HepG2 (cell line): ENCODE measurements at regions not wholly inside any gene's neighbourhood (a gene's known extent, or its start where the extent isn't known, plus 50 kb on each side); places are given as distances from the start of the nearest gene placed in this dataset.

ENCODE experiments used
- ATAC-seq: fragments of 200-7000 bp; cut with Tn5 transposase; 3 replicates; pipeline ENCODE4 v1.9.1; 2020; ENCODE audit warnings: mild to moderate bottlenecking, moderate library complexity
- BruUV-seq: library from RNA; stranded (reverse); fragments of 400-500 nt; replicated peaks from 2 replicates; lab custom pipeline; 2021; lab: Mats Ljungman, UMichigan
- CTCF ChIA-PET: fragments of 300-600 bp; formaldehyde crosslinking; extraction: SDS; loops from one replicate; lab custom pipeline; 2021; ENCODE audit warnings: low total read pairs, inconsistent platforms, low intra/inter-chr PET ratio; lab: Yijun Ruan, JAX
- POLR2A ChIA-PET: fragments of 350-600 bp; sonication (Branson Sonifier 250); formaldehyde crosslinking; loops from one replicate; lab custom pipeline; 2020; ENCODE audit warnings: antibody characterized with exemption, inconsistent platforms; lab: Yijun Ruan, JAX
- DNase-seq: peaks from one replicate; pipeline ENCODE4 v3.0.0-alpha.2; 2015; ENCODE audit warnings: low spot score
- FAIRE-seq: peaks from 3 replicates; lab custom pipeline; 2011; peaks lifted over from hg19 to GRCh38; lab: Jason Lieb, UNC
- H2AFZ ChIP-seq: one replicate; pipeline ENCODE4 v1.6.1; 2011; ENCODE audit warnings: low read length, inconsistent platforms
- H3K27ac ChIP-seq: fragments of 300-600 bp; 3 replicates; pipeline ENCODE4 v1.8.0; 2011; ENCODE audit warnings: mixed run types, mild to moderate bottlenecking, mixed read lengths, low read length, inconsistent platforms; ENCODE audit not compliant: insufficient read depth; ENCODE audit errors: extremely low read length
- H3K27me3 ChIP-seq, 2 experiments: fragments of 200-600 bp in 1 of 2; 2 replicates in 1 of 2; 3 replicates in 1 of 2; pipeline versions ENCODE4 v1.6.0 to v1.8.0; 2011; ENCODE audit warnings: low read length in 2 of 2, mild to moderate bottlenecking in 2 of 2, moderate library complexity in 2 of 2, inconsistent platforms in 1 of 2; ENCODE audit not compliant: insufficient read depth in 2 of 2, control insufficient read depth in 1 of 2
- H3K36me3 ChIP-seq, 2 experiments: fragments of 200-600 bp in 1 of 2; replicated peaks in 1 of 2; 2 replicates in 1 of 2; 3 replicates in 1 of 2; pipeline versions ENCODE4 v1.5.1 to v1.8.0; 2011; ENCODE audit warnings: low read length in 2 of 2, inconsistent platforms in 1 of 2; ENCODE audit not compliant: insufficient read depth in 2 of 2, control insufficient read depth in 1 of 2
- H3K4me1 ChIP-seq: 2 replicates; pipeline ENCODE4 v1.5.1; 2012; ENCODE audit warnings: low read length, inconsistent platforms; ENCODE audit not compliant: insufficient read depth
- H3K4me2 ChIP-seq: 2 replicates; pipeline ENCODE4 v1.6.0; 2011; ENCODE audit warnings: low read depth, low read length, inconsistent platforms
- H3K4me3 ChIP-seq, 3 experiments: fragments of 200-600 bp in 1 of 3; sonication (generic), shearing (Covaris generic) in 1 of 3; replicated peaks in 1 of 3; 2 replicates each; pipeline ENCODE4 v1.5.1; 2011 to 2016; ENCODE audit warnings: low read length in 3 of 3, inconsistent platforms in 2 of 3, low read depth in 2 of 3, mild to moderate bottlenecking in 2 of 3, control low read depth in 1 of 3, mixed read lengths in 1 of 3; ENCODE audit not compliant: insufficient read depth in 1 of 3
- H3K79me2 ChIP-seq: one replicate; pipeline ENCODE4 v1.6.1; 2011; ENCODE audit warnings: low read length, inconsistent platforms; ENCODE audit not compliant: insufficient read depth
- H3K9ac ChIP-seq: 2 replicates; pipeline ENCODE4 v1.6.0; 2011; ENCODE audit warnings: mild to moderate bottlenecking, low read depth, low read length, inconsistent platforms; ENCODE audit not compliant: insufficient read depth
- H3K9me3 ChIP-seq: 2 replicates; pipeline ENCODE4 v1.5.1; 2012; ENCODE audit warnings: mild to moderate bottlenecking, low read length
- H4K20me1 ChIP-seq: 2 replicates; pipeline ENCODE4 v1.6.0; 2011; ENCODE audit warnings: inconsistent platforms, mild to moderate bottlenecking, low read length, moderate library complexity; ENCODE audit not compliant: insufficient read depth
- ATF7-NPFF ChIP-seq: sonication (generic); formaldehyde crosslinking; IDR thresholded peaks from 2 replicates; pipeline ENCODE4 v1.8.1; 2023; ENCODE audit warnings: mild to moderate bottlenecking, low read depth, missing genetic modification reagents, moderate library complexity
- JUNB ChIP-seq: sonication (generic); formaldehyde crosslinking; IDR thresholded peaks from 2 replicates; pipeline ENCODE4 v1.8.0; 2022; ENCODE audit warnings: missing genetic modification reagents, mild to moderate bottlenecking, borderline replicate concordance
- LCORL ChIP-seq, 2 experiments: fragments of 450-650 bp in 1 of 2; sonication (generic) in 1 of 2; formaldehyde crosslinking in 1 of 2; IDR thresholded peaks; 2 replicates each; pipeline versions ENCODE4 v1.5.0 to v1.6.1; 2017 to 2020; ENCODE audit warnings: antibody characterized with exemption in 1 of 2, missing genetic modification reagents in 1 of 2
- SCMH1 ChIP-seq: sonication (generic); formaldehyde crosslinking; IDR thresholded peaks from 2 replicates; pipeline ENCODE4 v1.9.0; 2021; ENCODE audit warnings: missing genetic modification reagents, mild to moderate bottlenecking, borderline replicate concordance
- ZNF430 ChIP-seq: sonication (generic); formaldehyde crosslinking; IDR thresholded peaks from 2 replicates; pipeline ENCODE4 v1.9.0; 2021; ENCODE audit warnings: mild to moderate bottlenecking, missing genetic modification reagents
- ZNF569 ChIP-seq: sonication (generic); formaldehyde crosslinking; IDR thresholded peaks from 2 replicates; pipeline ENCODE4 v1.5.0; 2020; ENCODE audit warnings: mild to moderate bottlenecking, missing genetic modification reagents, moderate library complexity, borderline replicate concordance
- ZNF577 ChIP-seq: sonication (generic); formaldehyde crosslinking; IDR thresholded peaks from 2 replicates; pipeline ENCODE4 v1.4.0; 2020; ENCODE audit warnings: mild to moderate bottlenecking, low read depth, missing genetic modification reagents, borderline replicate concordance
- ZNF75D ChIP-seq: sonication (generic); formaldehyde crosslinking; IDR thresholded peaks from 2 replicates; pipeline ENCODE4 v1.8.1; 2023; ENCODE audit warnings: missing genetic modification reagents, mild to moderate bottlenecking, borderline replicate concordance
- WGBS: methylation state at CpG from one replicate; pipeline ENCODE4 v1.1.6; 2017; ENCODE audit warnings: low lambda C conversion rate; 5-methylcytosine and 5-hydroxymethylcytosine counted together
- in situ Hi-C: cut with HindIII; loops from 2 replicates; pipeline ENCODE4 v1.10.0; 2017; ENCODE audit warnings: low pct_unique_long_range_greater_than_20kb; ENCODE audit not compliant: extremely low pct_ligation_motif_present
- intact Hi-C: fragments of 100-400 bp; cut with micrococcal nuclease; formaldehyde crosslinking; loops from one replicate; pipeline ENCODE4 v1.10.0; 2022; ENCODE audit not compliant: unreplicated experiment
- TF ChIP-seq, protein P1 (sequence below): sonication (generic); formaldehyde crosslinking; IDR thresholded peaks from 2 replicates; pipeline ENCODE4 v1.4.0; 2020; ENCODE audit warnings: missing genetic modification reagents
- TF ChIP-seq, protein P2 (sequence below), 2 experiments: fragments of 450-650 bp in 1 of 2; sonication (generic) in 1 of 2; formaldehyde crosslinking; IDR thresholded peaks; 2 replicates each; pipeline versions ENCODE4 v1.5.0 to v1.8.0; 2020 to 2022; ENCODE audit warnings: mild to moderate bottlenecking in 1 of 2, missing genetic modification reagents in 1 of 2
- TF ChIP-seq, protein P3 (sequence below): IDR thresholded peaks from 2 replicates; pipeline ENCODE4 v1.6.1; 2012; ENCODE audit warnings: inconsistent platforms
- TF ChIP-seq, protein P4 (sequence below): sonication (generic); formaldehyde crosslinking; IDR thresholded peaks from 2 replicates; pipeline ENCODE4 v1.4.0; 2020; ENCODE audit warnings: mild to moderate bottlenecking, missing genetic modification reagents

DNA sequence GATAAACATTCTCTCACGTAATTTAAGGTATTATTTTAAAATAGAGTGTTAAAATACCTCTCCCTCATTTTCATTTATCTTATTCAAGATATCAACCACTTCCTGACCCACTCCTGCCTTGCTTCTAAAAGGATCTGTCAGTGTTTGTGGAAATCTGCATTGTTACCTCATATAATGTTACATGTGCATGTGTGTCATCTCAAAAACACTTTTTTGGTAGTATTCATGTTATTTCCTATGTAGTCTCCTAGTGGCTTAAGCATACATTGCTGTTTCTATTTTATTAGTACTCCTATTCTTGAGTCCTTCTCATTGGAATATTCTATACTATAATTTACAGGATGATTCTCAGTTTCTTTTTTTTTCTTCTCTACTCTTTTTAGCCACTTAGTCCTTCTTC lies 1360.7 kb upstream of the CELF2 start:
- POLR2A ChIA-PET: no interaction called here
- H3K4me2 ChIP-seq: no peak overlapping the region
- FAIRE-seq (no peak), DNase-seq (no peak), ATAC-seq (no peak)
- no peak overlapping the region for H3K4me3 ChIP-seq
- no TSS peak for BruUV-seq
- WGBS: 0% methylated on average over 1 of the region's 1 CpG
- CTCF ChIA-PET: no interaction called here
- no peak overlapping the region for H2AFZ ChIP-seq
- H3K27me3 ChIP-seq: no peaks in the 10 kb centered on the region; a peak in 1 of 5 replicates
- H3K9ac ChIP-seq: no peak overlapping the region
- no peaks in the 10 kb centered on the region for H3K4me1 ChIP-seq
- peaks cover 90% of the 10 kb centered on the region for H3K9me3 ChIP-seq
- no peak overlapping the region for H3K27ac ChIP-seq
- no peaks in the 10 kb centered on the region for H3K79me2 ChIP-seq
- intact Hi-C loops (no loop called here), in situ Hi-C loops (no loop called here)
- no peaks in the 10 kb centered on the region for H4K20me1 ChIP-seq
- no peaks in the 10 kb centered on the region for H3K36me3 ChIP-seq
- TF ChIP-seq JUNB (CRISPR knock-in tag) (no peak), ZNF577 (no peak), ATF7-NPFF (CRISPR knock-in tag) (no peak), ZNF430 (CRISPR knock-in tag) (no peak), LCORL (IDR thresholded peaks at IDR 0.05) (no peak), LCORL (CRISPR knock-in tag; IDR thresholded peaks at IDR 0.05) (no peak), ZNF569 (CRISPR knock-in tag) (no peak), ZNF75D (CRISPR knock-in tag) (no peak), SCMH1 (CRISPR knock-in tag) (no peak)
- TF ChIP-seq, protein P1, sequence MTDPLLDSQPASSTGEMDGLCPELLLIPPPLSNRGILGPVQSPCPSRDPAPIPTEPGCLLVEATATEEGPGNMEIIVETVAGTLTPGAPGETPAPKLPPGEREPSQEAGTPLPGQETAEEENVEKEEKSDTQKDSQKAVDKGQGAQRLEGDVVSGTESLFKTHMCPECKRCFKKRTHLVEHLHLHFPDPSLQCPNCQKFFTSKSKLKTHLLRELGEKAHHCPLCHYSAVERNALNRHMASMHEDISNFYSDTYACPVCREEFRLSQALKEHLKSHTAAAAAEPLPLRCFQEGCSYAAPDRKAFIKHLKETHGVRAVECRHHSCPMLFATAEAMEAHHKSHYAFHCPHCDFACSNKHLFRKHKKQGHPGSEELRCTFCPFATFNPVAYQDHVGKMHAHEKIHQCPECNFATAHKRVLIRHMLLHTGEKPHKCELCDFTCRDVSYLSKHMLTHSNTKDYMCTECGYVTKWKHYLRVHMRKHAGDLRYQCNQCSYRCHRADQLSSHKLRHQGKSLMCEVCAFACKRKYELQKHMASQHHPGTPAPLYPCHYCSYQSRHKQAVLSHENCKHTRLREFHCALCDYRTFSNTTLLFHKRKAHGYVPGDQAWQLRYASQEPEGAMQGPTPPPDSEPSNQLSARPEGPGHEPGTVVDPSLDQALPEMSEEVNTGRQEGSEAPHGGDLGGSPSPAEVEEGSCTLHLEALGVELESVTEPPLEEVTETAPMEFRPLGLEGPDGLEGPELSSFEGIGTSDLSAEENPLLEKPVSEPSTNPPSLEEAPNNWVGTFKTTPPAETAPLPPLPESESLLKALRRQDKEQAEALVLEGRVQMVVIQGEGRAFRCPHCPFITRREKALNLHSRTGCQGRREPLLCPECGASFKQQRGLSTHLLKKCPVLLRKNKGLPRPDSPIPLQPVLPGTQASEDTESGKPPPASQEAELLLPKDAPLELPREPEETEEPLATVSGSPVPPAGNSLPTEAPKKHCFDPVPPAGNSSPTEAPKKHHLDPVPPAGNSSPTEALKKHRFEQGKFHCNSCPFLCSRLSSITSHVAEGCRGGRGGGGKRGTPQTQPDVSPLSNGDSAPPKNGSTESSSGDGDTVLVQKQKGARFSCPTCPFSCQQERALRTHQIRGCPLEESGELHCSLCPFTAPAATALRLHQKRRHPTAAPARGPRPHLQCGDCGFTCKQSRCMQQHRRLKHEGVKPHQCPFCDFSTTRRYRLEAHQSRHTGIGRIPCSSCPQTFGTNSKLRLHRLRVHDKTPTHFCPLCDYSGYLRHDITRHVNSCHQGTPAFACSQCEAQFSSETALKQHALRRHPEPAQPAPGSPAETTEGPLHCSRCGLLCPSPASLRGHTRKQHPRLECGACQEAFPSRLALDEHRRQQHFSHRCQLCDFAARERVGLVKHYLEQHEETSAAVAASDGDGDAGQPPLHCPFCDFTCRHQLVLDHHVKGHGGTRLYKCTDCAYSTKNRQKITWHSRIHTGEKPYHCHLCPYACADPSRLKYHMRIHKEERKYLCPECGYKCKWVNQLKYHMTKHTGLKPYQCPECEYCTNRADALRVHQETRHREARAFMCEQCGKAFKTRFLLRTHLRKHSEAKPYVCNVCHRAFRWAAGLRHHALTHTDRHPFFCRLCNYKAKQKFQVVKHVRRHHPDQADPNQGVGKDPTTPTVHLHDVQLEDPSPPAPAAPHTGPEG (CRISPR knock-in tag): no peak
- TF ChIP-seq, protein P2, sequence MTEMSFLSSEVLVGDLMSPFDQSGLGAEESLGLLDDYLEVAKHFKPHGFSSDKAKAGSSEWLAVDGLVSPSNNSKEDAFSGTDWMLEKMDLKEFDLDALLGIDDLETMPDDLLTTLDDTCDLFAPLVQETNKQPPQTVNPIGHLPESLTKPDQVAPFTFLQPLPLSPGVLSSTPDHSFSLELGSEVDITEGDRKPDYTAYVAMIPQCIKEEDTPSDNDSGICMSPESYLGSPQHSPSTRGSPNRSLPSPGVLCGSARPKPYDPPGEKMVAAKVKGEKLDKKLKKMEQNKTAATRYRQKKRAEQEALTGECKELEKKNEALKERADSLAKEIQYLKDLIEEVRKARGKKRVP (CRISPR knock-in tag; IDR thresholded peaks at IDR 0.05): no peak
- TF ChIP-seq, protein P3, sequence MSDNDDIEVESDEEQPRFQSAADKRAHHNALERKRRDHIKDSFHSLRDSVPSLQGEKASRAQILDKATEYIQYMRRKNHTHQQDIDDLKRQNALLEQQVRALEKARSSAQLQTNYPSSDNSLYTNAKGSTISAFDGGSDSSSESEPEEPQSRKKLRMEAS: no peak
- TF ChIP-seq, protein P4, sequence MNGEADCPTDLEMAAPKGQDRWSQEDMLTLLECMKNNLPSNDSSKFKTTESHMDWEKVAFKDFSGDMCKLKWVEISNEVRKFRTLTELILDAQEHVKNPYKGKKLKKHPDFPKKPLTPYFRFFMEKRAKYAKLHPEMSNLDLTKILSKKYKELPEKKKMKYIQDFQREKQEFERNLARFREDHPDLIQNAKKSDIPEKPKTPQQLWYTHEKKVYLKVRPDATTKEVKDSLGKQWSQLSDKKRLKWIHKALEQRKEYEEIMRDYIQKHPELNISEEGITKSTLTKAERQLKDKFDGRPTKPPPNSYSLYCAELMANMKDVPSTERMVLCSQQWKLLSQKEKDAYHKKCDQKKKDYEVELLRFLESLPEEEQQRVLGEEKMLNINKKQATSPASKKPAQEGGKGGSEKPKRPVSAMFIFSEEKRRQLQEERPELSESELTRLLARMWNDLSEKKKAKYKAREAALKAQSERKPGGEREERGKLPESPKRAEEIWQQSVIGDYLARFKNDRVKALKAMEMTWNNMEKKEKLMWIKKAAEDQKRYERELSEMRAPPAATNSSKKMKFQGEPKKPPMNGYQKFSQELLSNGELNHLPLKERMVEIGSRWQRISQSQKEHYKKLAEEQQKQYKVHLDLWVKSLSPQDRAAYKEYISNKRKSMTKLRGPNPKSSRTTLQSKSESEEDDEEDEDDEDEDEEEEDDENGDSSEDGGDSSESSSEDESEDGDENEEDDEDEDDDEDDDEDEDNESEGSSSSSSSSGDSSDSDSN: no peak
